ENCODE measurements at regions not wholly inside any gene's neighbourhood (a gene's known extent, or its start where the extent isn't known, plus 50 kb on each side); places are given as distances from the start of the nearest gene placed in this dataset.

DNA sequence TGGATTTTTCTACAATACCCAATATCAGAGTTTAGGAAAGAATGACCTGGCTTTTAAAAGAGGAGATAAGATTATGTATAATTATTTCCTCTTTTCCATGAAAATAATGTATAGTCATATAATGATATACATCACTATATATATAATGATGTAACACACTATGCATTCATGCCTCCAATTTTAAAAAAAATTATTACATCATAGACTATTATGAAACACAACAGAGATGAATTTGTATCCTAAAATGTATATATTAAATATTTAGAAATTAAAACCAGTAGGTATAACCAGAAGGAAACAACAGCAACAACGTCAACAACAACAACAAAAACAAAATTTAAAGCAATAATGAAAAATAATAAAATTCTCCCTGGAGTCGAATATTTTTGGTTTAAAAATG, 1856.5 kb upstream of the CDH6 start:
- H3K9ac ChIP-seq: no peak overlapping the region
- no peaks in the 10 kb centered on the region for H4K20me1 ChIP-seq
- H3K27ac ChIP-seq: no peak overlapping the region
- no peak for TF ChIP-seq Cebpa-rat (IDR thresholded peaks at IDR 0.05)
- no peaks in the 10 kb centered on the region for H3K9me3 ChIP-seq
- H3K27me3 ChIP-seq: no peaks in the 10 kb centered on the region
- H3K4me2 ChIP-seq: no peak overlapping the region
- no peaks in the 10 kb centered on the region for H3K36me3 ChIP-seq
- no peaks in the 10 kb centered on the region for H3K4me1 ChIP-seq
- no peak overlapping the region for H3K4me3 ChIP-seq

DNA sequence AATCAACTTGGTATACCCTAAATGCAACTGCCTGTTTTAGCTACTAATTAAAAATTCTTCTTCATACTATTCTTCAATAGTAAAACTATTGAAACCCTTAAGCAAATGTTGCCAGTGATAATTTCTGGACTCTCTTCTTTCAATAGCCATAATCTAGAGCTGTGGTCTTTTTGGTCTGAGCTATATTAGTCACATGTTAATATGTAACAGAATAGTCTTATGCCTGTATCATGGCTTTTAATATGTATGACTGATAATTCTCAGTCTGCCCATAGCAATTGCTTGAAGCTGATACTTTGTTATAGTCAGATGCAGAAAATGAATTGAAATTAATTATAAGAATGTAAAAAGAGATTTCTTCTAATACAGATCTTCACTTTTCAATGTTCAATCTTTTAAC, 1871.9 kb upstream of the CDH6 start:
- H3K36me3 ChIP-seq: no peaks in the 10 kb centered on the region
- H3K4me1 ChIP-seq: no peaks in the 10 kb centered on the region
- H3K4me2 ChIP-seq: no peak overlapping the region
- H4K20me1 ChIP-seq: no peaks in the 10 kb centered on the region
- no peak for TF ChIP-seq Cebpa-rat (IDR thresholded peaks at IDR 0.05)
- no peak overlapping the region for H3K27ac ChIP-seq
- H3K9me3 ChIP-seq: no peaks in the 10 kb centered on the region
- H3K4me3 ChIP-seq: no peak overlapping the region
- H3K27me3 ChIP-seq: no peaks in the 10 kb centered on the region
- H3K9ac ChIP-seq: no peak overlapping the region

DNA sequence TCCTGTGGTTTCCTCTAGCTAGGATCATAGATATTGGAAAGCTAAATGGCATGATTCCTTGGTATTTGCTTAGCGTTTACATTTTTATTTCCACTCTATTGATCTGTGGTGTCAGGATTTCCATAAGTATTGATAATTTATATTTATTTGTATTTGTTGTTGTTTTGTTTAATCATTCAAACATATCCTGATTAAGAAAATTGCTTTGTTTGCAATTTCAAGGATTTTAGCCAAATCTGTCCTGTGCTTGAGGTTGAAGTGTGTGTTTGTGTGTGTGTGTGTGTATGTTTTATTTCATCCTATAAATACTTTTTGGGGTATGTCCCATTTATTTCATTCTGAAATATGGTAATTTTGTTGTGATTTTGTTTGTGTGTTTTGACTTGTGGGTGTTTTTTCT, 1884.1 kb upstream of the CDH6 start:
- no peak overlapping the region for H3K4me3 ChIP-seq
- no peak for TF ChIP-seq Cebpa-rat (IDR thresholded peaks at IDR 0.05)

DNA sequence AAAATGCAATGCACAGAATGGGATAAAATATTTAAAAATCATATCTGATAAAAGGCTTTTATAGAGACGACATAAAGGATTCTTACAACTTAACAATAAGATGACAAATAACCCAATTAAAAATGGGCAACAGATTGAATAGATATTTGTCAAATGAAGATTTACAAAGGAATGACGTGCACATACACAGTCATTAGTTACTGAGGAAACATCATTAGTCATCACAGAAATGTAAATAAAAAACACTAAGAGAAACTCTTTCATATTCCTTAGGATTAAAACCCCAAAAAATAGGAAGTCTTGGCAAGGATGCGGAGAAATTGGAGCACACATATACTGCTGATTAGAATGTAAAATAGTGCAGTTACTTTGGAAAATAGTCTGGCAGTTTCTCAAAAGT, 1886.0 kb upstream of the CDH6 start:
- H4K20me1 ChIP-seq: no peaks in the 10 kb centered on the region
- no peaks in the 10 kb centered on the region for H3K36me3 ChIP-seq
- no peak overlapping the region for H3K9ac ChIP-seq
- TF ChIP-seq Cebpa-rat (IDR thresholded peaks at IDR 0.05): no peak
- no peaks in the 10 kb centered on the region for H3K27me3 ChIP-seq
- H3K4me2 ChIP-seq: no peak overlapping the region
- no peaks in the 10 kb centered on the region for H3K9me3 ChIP-seq
- H3K4me1 ChIP-seq: no peaks in the 10 kb centered on the region
- H3K4me3 ChIP-seq: no peak overlapping the region
- H3K27ac ChIP-seq: no peak overlapping the region

More for the DNA sequence above, 1884.1 kb upstream of the CDH6 start:
- H3K27ac ChIP-seq: no peak overlapping the region
- no peak overlapping the region for H3K4me2 ChIP-seq
- H3K4me1 ChIP-seq: no peaks in the 10 kb centered on the region
- H3K9ac ChIP-seq: no peak overlapping the region
- no peaks in the 10 kb centered on the region for H3K36me3 ChIP-seq
- no peaks in the 10 kb centered on the region for H4K20me1 ChIP-seq
- H3K27me3 ChIP-seq: no peaks in the 10 kb centered on the region
- no peaks in the 10 kb centered on the region for H3K9me3 ChIP-seq

DNA sequence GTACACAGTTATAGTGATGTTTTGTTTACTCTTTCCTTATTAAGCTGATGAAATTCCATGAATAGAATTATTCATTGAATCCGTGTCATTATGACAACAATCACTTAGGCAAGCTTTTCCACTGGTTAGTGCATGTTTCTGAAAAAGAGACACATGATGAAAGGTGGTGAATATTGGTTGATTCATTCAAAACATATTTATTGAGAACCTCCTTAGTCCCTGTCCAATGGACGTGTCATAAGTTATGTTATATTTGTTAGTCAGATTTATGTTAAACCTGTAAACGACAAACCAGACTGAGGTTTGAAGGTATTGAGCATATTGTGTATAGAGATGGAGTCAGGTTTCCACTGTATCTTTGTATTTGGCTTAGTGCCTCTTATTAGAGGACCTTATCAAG, 1888.9 kb upstream of the CDH6 start:
- TF ChIP-seq Cebpa-rat (IDR thresholded peaks at IDR 0.05): no peak
- H3K9me3 ChIP-seq: no peaks in the 10 kb centered on the region
- no peaks in the 10 kb centered on the region for H4K20me1 ChIP-seq
- H3K4me2 ChIP-seq: no peak overlapping the region
- no peak overlapping the region for H3K27ac ChIP-seq
- no peaks in the 10 kb centered on the region for H3K27me3 ChIP-seq
- no peaks in the 10 kb centered on the region for H3K4me1 ChIP-seq
- no peak overlapping the region for H3K9ac ChIP-seq
- no peaks in the 10 kb centered on the region for H3K36me3 ChIP-seq
- no peak overlapping the region for H3K4me3 ChIP-seq

DNA sequence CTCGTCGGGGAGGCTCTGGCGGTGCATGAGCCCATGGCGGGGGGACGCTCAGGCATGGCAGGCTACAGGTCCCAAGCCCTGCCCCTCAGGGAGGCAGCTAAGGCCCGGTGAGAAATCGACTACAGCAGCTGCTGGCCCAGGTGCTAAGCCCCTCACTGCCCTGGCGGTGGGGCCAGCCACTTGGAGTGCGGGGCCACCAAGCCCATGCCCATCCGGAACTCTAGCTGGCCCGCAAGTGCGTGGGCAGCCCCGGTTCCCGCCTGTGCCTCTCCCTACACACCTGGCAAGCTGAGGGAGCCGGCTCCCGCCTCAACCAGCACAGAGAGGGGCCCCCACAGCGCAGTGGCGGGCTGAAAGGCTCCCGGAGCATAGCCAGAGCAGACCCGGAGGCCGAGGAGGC, 1896.9 kb upstream of the CDH6 start:
- no peak overlapping the region for H3K4me2 ChIP-seq
- H3K36me3 ChIP-seq: no peaks in the 10 kb centered on the region
- H3K4me1 ChIP-seq: no peaks in the 10 kb centered on the region
- H3K9me3 ChIP-seq: peaks cover 13% of the 10 kb centered on the region; the same call in 1 of the 2 replicates
- no peak overlapping the region for H3K27ac ChIP-seq
- no peaks in the 10 kb centered on the region for H3K27me3 ChIP-seq
- H4K20me1 ChIP-seq: no peaks in the 10 kb centered on the region
- no peak overlapping the region for H3K4me3 ChIP-seq
- H3K9ac ChIP-seq: no peak overlapping the region
- TF ChIP-seq Cebpa-rat (IDR thresholded peaks at IDR 0.05): no peak

DNA sequence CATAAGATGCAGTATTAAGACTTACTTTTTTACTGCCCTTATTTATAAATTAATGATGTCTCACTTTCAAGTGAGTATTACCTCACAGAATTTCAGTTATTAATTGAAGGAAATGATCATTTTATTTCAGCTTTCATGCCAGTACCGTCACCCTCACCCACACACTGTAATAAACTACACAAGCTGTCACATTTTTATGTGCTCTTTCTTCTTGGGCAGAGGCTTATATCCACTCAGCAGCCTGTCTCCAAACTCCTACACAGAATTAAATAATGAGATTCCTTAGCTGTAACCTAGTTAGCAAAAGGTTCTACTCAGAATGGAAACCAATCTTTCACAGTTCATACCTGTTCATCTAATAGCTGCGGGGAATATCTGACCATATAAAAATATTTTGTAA, 1915.8 kb upstream of the CDH6 start:
- Histone ChIP-seq H3K9ac (no peak overlapping the region), H3K27ac (no peak overlapping the region), H3K4me3 (no peak overlapping the region), H3K4me2 (no peak overlapping the region), H3K36me3 (no peaks in the 10 kb centered on the region), H3K27me3 (no peaks in the 10 kb centered on the region), H3K4me1 (no peaks in the 10 kb centered on the region), H4K20me1 (no peaks in the 10 kb centered on the region), H3K9me3 (no peaks in the 10 kb centered on the region)
- no peak for TF ChIP-seq Cebpa-rat (IDR thresholded peaks at IDR 0.05)

DNA sequence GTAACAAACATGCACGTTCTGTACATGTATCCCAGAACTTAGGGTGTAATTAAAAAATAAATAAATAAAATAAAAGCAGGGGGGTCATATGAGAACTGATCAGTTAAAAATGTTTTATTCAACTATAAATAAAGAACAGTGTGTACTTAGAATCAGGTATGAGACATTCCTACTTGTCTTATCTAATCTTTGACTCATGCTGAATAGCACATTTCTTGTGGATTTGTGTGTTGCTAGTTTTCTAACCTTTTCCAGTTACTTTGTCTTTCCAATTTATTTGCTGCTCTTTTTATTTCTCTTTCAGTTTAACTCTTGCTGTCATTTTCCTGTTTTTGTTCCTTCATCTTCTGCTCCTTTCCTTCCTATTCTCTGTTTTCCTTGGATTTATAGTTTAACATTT, 1917.1 kb upstream of the CDH6 start:
- no peak overlapping the region for H3K27ac ChIP-seq
- no peaks in the 10 kb centered on the region for H4K20me1 ChIP-seq
- H3K4me1 ChIP-seq: no peaks in the 10 kb centered on the region
- no peak for TF ChIP-seq Cebpa-rat (IDR thresholded peaks at IDR 0.05)
- no peaks in the 10 kb centered on the region for H3K9me3 ChIP-seq
- no peak overlapping the region for H3K4me2 ChIP-seq
- H3K9ac ChIP-seq: no peak overlapping the region
- no peak overlapping the region for H3K4me3 ChIP-seq
- H3K36me3 ChIP-seq: no peaks in the 10 kb centered on the region
- no peaks in the 10 kb centered on the region for H3K27me3 ChIP-seq

DNA sequence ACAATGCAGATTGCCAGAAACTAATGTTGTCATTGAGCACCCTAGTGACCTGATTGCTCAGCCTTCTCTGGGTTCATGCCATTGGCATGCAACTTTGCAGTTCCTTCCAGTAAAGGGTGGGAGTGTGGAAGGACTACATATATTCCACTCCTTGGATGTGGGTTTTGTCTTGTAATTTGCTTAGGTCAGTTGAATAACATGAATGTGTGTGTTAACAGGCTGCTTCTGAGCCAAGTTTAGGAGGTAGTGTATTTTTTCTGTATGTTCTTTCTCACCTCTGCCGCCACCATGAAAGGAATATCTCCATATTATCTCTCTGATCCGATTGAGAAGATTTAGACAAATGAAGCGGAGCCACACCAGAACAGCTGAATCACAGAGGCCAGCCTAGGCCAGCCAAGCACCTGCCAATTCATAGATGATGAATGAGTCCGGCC, 1929.6 kb upstream of the CDH6 start:
- Histone ChIP-seq H3K4me2 (no peak overlapping the region), H3K4me3 (no peak overlapping the region), H3K36me3 (no peaks in the 10 kb centered on the region), H3K27ac (no peak overlapping the region), H3K4me1 (no peaks in the 10 kb centered on the region), H3K9ac (no peak overlapping the region), H3K27me3 (no peaks in the 10 kb centered on the region), H4K20me1 (no peaks in the 10 kb centered on the region), H3K9me3 (no peaks in the 10 kb centered on the region)
- TF ChIP-seq Cebpa-rat (IDR thresholded peaks at IDR 0.05): no peak

DNA sequence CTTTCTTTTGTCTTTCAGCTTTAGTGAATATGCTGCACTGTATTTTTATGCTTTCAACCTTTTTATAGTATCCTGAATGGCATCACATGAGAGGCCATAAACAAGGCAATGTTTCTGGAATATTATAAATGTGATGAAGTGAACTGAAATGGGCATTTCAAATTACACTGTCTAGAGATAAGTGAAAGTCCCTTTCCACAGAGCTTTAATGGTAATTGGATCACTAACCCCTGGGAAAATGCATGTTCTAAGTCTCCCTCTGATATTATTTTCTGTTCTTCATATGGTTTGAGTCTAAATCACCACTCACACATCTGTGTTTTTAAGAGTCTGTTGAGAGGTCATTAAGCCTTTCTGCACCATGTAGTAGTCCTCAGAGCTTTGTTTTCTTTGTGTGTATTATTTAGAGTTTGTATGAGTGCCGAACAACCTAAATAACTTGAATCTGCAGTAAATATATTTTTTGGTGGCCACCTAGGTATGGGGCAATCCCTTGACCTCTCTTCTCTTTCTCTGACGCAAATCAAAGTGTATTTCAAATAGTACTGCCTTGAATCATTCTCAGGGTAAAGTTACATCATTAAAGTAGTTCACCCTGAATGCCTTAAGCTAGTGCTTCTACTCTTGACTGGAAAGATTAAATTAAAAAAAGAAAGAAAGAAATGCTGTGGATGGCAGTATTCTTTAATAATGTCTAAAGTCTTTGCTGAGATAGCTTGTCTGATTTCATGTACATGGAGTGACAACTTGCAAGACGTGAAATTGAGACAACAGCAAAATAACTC, 1931.0 kb upstream of the CDH6 start:
- Histone ChIP-seq H3K9me3 (no peaks in the 10 kb centered on the region), H4K20me1 (no peaks in the 10 kb centered on the region), H3K36me3 (no peaks in the 10 kb centered on the region), H3K4me3 (no peak overlapping the region), H3K4me1 (no peaks in the 10 kb centered on the region), H3K9ac (no peak overlapping the region), H3K27me3 (no peaks in the 10 kb centered on the region), H3K4me2 (no peak overlapping the region), H3K27ac (no peak overlapping the region)
- no peak for TF ChIP-seq Cebpa-rat (IDR thresholded peaks at IDR 0.05)

DNA sequence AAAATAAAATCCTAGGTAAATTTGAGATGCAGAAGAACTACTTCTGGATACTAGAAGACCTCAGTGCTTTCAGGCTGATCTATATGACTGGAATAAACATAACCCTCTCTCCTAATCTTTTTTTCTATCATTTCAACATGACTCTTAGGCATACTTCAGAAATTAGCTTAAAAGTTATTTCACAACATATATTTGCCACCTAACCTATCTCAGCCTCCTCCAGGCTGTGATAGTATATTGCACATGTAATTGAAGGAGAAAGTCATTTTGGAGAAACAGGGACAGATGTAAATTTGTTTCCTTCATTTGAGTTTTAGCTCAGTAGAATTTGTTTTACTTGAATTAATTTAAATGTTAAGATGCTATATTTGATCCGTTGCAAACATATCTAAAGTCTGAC, 1932.3 kb upstream of the CDH6 start:
- no peak overlapping the region for H3K4me3 ChIP-seq
- no peaks in the 10 kb centered on the region for H3K9me3 ChIP-seq
- no peaks in the 10 kb centered on the region for H3K36me3 ChIP-seq
- no peaks in the 10 kb centered on the region for H4K20me1 ChIP-seq
- no peak overlapping the region for H3K27ac ChIP-seq
- no peak overlapping the region for H3K9ac ChIP-seq
- no peaks in the 10 kb centered on the region for H3K4me1 ChIP-seq
- no peak for TF ChIP-seq Cebpa-rat (IDR thresholded peaks at IDR 0.05)
- H3K27me3 ChIP-seq: no peaks in the 10 kb centered on the region
- no peak overlapping the region for H3K4me2 ChIP-seq

All from BLaER1 (cell line).